ENCODE measurements at regions not wholly inside any gene's neighbourhood (a gene's known extent, or its start where the extent isn't known, plus 50 kb on each side); places are given as distances from the start of the nearest gene placed in this dataset.

GRCh38 chr3:39707314-39707909 is 102.0 kb upstream of the MYRIP start:
- peak; percentile 11 to 59 (median 38) for TF ChIP-seq CTCF (IDR thresholded peaks at IDR 0.05)
- no peak for TF ChIP-seq POLR2A (IDR thresholded peaks at IDR 0.05)

All from uterus (tissue), 2 donors.